Stimulated activated CD4-positive, alpha-beta T cell treated with anti-CD3 and anti-CD28 coated beads, Interleukin-15, amount 100 ng/mL, for 24 hours (primary cell): ENCODE measurements at regions not wholly inside any gene's neighbourhood (a gene's known extent, or its start where the extent isn't known, plus 50 kb on each side); places are given as distances from the start of the nearest gene placed in this dataset.
A peak's percentile ranks its signal among the peaks of the same experiment; 100 is the strongest.
"Not testable (repeated sequence)": the region's sequence is repeated elsewhere in the genome, so short reads cannot be mapped to it uniquely, and the experiment has no call there.

Experiments used
- DNase-seq: peaks from one replicate; pipeline ENCODE4 v3.0.0-alpha.2; 2020

GRCh38 chr20:17834804-17835203 lies 133.8 kb downstream of the SNX5 start:
- no peak for DNase-seq

GRCh38 chr20:17833036-17833674 lies 133.4 kb downstream of the BANF2 start:
- no peak for DNase-seq

GRCh38 chr20:17832236-17832915 lies 132.6 kb downstream of the BANF2 start:
- no peak for DNase-seq

GRCh38 chr20:17828598-17829144 lies 128.9 kb downstream of the BANF2 start:
- DNase-seq: no peak

GRCh38 chr20:17827759-17828559 lies 128.2 kb downstream of the BANF2 start:
- DNase-seq: no peak

GRCh38 chr20:17827079-17827478 lies 127.3 kb downstream of the BANF2 start:
- DNase-seq: no peak

GRCh38 chr20:17825960-17826843 lies 126.4 kb downstream of the BANF2 start:
- peak; percentile 45 for DNase-seq

GRCh38 chr20:17825252-17825959 lies 125.6 kb downstream of the BANF2 start:
- DNase-seq: no peak

GRCh38 chr20:17824676-17825251 lies 125.0 kb downstream of the BANF2 start:
- DNase-seq: no peak

- DNase-seq: no peak
Measured at GRCh38 chr20:17823409-17824144, 123.8 kb downstream of the BANF2 start.

- DNase-seq: no peak
Measured at GRCh38 chr20:17822540-17823408, 123.0 kb downstream of the BANF2 start.

GRCh38 chr20:17822039-17822438 lies 122.3 kb downstream of the BANF2 start:
- DNase-seq: no peak

GRCh38 chr20:17821606-17822005 lies 121.8 kb downstream of the BANF2 start:
- DNase-seq: not testable (repeated sequence)

GRCh38 chr20:17819395-17820093 lies 119.8 kb downstream of the BANF2 start:
- DNase-seq: no peak

- no peak for DNase-seq
Measured at GRCh38 chr20:17818187-17818586, 118.4 kb downstream of the BANF2 start.

GRCh38 chr20:17816804-17817587 lies 117.2 kb downstream of the BANF2 start:
- DNase-seq: no peak

GRCh38 chr20:17811628-17811965 lies 111.8 kb downstream of the BANF2 start:
- DNase-seq: no peak
